Peyer's patch (tissue), 4 donors: ENCODE measurements at regions not wholly inside any gene's neighbourhood (a gene's known extent, or its start where the extent isn't known, plus 50 kb on each side); places are given as distances from the start of the nearest gene placed in this dataset.

Experiments
- POLR2A ChIP-seq, 2 donors: fragments of 450-650 bp; IDR thresholded peaks; one replicate each; pipeline ENCODE4 v1.5.1; 2017; ENCODE audit warnings: antibody characterized with exemption in 2 of 2, mild to moderate bottlenecking in 2 of 2, moderate library complexity in 2 of 2
- TF ChIP-seq, protein P1 (sequence below), 6 experiments: fragments of 450-650 bp in 4 of 6; fragments of 200-600 bp in 2 of 6; sonication (generic) in 1 of 6; IDR thresholded peaks; one replicate each; pipeline ENCODE4 v1.5.1; 2017 to 2019; ENCODE audit warnings: antibody characterized with exemption in 6 of 6, mild to moderate bottlenecking in 3 of 6, moderate library complexity in 1 of 6

DNA sequence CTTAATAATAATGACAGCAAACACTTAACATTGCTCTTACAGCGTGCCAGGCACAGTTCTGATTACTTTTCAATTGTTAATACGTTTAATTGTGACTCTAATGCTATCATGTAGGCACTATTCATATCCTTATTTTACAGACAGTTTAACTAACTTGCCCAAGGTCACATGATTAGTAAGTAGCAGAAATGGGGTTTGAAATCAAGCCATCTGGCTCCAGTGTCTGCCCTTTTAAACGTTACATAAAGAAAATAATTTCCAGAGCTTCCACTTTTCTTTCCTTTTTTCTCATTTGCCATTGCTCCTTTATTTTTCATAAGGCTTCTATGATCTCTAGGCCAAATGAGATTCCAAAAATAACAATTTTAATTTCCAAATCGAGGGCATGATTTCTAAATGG, 50.6 kb upstream of the IKZF2 start:
- no peak for TF ChIP-seq POLR2A (IDR thresholded peaks at IDR 0.05)
- TF ChIP-seq, protein P1, sequence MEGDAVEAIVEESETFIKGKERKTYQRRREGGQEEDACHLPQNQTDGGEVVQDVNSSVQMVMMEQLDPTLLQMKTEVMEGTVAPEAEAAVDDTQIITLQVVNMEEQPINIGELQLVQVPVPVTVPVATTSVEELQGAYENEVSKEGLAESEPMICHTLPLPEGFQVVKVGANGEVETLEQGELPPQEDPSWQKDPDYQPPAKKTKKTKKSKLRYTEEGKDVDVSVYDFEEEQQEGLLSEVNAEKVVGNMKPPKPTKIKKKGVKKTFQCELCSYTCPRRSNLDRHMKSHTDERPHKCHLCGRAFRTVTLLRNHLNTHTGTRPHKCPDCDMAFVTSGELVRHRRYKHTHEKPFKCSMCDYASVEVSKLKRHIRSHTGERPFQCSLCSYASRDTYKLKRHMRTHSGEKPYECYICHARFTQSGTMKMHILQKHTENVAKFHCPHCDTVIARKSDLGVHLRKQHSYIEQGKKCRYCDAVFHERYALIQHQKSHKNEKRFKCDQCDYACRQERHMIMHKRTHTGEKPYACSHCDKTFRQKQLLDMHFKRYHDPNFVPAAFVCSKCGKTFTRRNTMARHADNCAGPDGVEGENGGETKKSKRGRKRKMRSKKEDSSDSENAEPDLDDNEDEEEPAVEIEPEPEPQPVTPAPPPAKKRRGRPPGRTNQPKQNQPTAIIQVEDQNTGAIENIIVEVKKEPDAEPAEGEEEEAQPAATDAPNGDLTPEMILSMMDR (IDR thresholded peaks at IDR 0.05): no peak
